AG04450 (cell line): ENCODE measurements at regions not wholly inside any gene's neighbourhood (a gene's known extent, or its start where the extent isn't known, plus 50 kb on each side); places are given as distances from the start of the nearest gene placed in this dataset.

ENCODE experiments used
- CTCF ChIA-PET: fragments of 300-600, 350-600 bp; formaldehyde crosslinking; extraction: SDS; loops from one replicate; lab custom pipeline; 2022; ENCODE audit warnings: antibody characterized with exemption, inconsistent platforms; lab: Charles Lee
- POLR2A ChIA-PET: fragments of 350-600 bp; formaldehyde crosslinking; extraction: SDS; loops from one replicate; lab custom pipeline; 2021; ENCODE audit warnings: antibody characterized with exemption, inconsistent platforms; lab: Yijun Ruan, JAX
- DNase-seq: peaks from one replicate; pipeline ENCODE4 v3.0.0-alpha.2; 2011; ENCODE audit warnings: low read depth, low spot score
- H3K27ac ChIP-seq: one replicate; pipeline ENCODE4 v1.5.1; 2012; ENCODE audit warnings: low read depth, low read length, control low read depth
- H3K27me3 ChIP-seq: one replicate; pipeline ENCODE4 v1.6.0; 2012; ENCODE audit warnings: low read length; ENCODE audit not compliant: control insufficient read depth, insufficient read depth
- H3K4me3 ChIP-seq: 2 replicates; pipeline ENCODE4 v1.5.1; 2011; ENCODE audit warnings: mild to moderate bottlenecking, low read depth, low read length, control low read depth
- H3K9me3 ChIP-seq: 2 replicates; pipeline ENCODE4 v1.5.1; 2012; ENCODE audit warnings: low read length; ENCODE audit not compliant: control insufficient read depth, insufficient read depth
- CTCF ChIP-seq: IDR thresholded peaks from 2 replicates; pipeline ENCODE4 v1.5.1; 2011; ENCODE audit warnings: low read depth, low read length, control low read depth, inconsistent platforms

- H3K27ac ChIP-seq = no peak overlapping the region
- no peak overlapping the region for H3K4me3 ChIP-seq
- H3K9me3 ChIP-seq = no peaks in the 10 kb centered on the region
- POLR2A ChIA-PET = no interaction called here
- no peak for TF ChIP-seq CTCF
- no peak for DNase-seq
- CTCF ChIA-PET = no interaction called here
- no peaks in the 10 kb centered on the region for H3K27me3 ChIP-seq
These were observed 240.2 kb upstream of the PTBP2 start for GRCh38 chr1:96481409-96481808.

GRCh38 chr1:96482616-96483015 is 239.0 kb upstream of the PTBP2 start:
- H3K9me3 ChIP-seq = no peaks in the 10 kb centered on the region
- CTCF ChIA-PET = no interaction called here
- TF ChIP-seq CTCF = no peak
- H3K27me3 ChIP-seq = no peaks in the 10 kb centered on the region
- no peak overlapping the region for H3K4me3 ChIP-seq
- H3K27ac ChIP-seq = no peak overlapping the region
- DNase-seq = no peak
- POLR2A ChIA-PET = no interaction called here

- no peaks in the 10 kb centered on the region for H3K9me3 ChIP-seq
- no peak overlapping the region for H3K4me3 ChIP-seq
- CTCF ChIA-PET = no interaction called here
- POLR2A ChIA-PET = no interaction called here
- TF ChIP-seq CTCF = no peak
- H3K27me3 ChIP-seq = no peaks in the 10 kb centered on the region
- DNase-seq = no peak
- H3K27ac ChIP-seq = no peak overlapping the region
These were observed 234.2 kb upstream of the PTBP2 start for GRCh38 chr1:96487394-96487793.

GRCh38 chr1:96487971-96488370 is 233.6 kb upstream of the PTBP2 start:
- ChIA-PET CTCF (no interaction called here), POLR2A (no interaction called here)
- no peak overlapping the region for H3K27ac ChIP-seq
- no peak overlapping the region for H3K4me3 ChIP-seq
- no peaks in the 10 kb centered on the region for H3K27me3 ChIP-seq
- no peaks in the 10 kb centered on the region for H3K9me3 ChIP-seq
- no peak for DNase-seq
- no peak for TF ChIP-seq CTCF

GRCh38 chr1:96488777-96489176 is 232.8 kb upstream of the PTBP2 start:
- POLR2A ChIA-PET = no interaction called here
- H3K9me3 ChIP-seq = no peaks in the 10 kb centered on the region
- CTCF ChIA-PET = no interaction called here
- H3K4me3 ChIP-seq = no peak overlapping the region
- no peak for DNase-seq
- H3K27ac ChIP-seq = no peak overlapping the region
- no peaks in the 10 kb centered on the region for H3K27me3 ChIP-seq
- TF ChIP-seq CTCF = no peak
